Right lobe of liver (tissue), 4 donors: ENCODE measurements at regions not wholly inside any gene's neighbourhood (a gene's known extent, or its start where the extent isn't known, plus 50 kb on each side); places are given as distances from the start of the nearest gene placed in this dataset.

Source experiments
- CTCF ChIP-seq, 4 donors: fragments of 200-600 bp in 3 of 4; fragments of 450-650 bp in 1 of 4; IDR thresholded peaks; one replicate each; pipeline versions ENCODE4 v1.5.1 to v1.8.0; 2016 to 2022; ENCODE audit warnings: antibody characterized with exemption in 4 of 4, mild to moderate bottlenecking in 2 of 4
- POLR2A ChIP-seq: fragments of 450-650 bp; IDR thresholded peaks from one replicate; pipeline ENCODE4 v1.6.1; 2017; ENCODE audit warnings: antibody characterized with exemption, mild to moderate bottlenecking
- donor health status: DM: no; HTN: no; CAD: no.
- donor health status: DM: no; HTN: no; CAD: no.
- donor health status: DM: no; HTN: yes; CAD: no.

DNA sequence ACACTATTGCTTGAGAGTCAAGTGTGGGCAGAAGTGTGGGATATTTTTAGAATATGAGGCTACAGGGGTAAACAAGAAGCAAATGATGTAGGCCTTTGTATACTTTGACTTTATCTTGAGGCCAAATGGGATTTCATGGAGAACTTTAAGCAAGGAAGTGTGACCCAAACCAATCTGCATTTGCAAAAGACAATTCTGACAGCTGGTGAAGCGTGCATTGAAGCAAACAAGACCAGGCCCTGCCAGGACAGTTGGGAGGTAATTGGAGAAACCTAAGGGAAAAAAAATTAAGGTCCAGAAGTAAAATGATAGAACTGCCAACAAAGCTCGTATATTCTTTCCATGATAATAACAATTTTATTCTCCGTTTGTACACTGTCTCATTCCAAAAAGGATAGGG, 168.3 kb downstream of the TM2D1 start:
- TF ChIP-seq CTCF (IDR thresholded peaks at IDR 0.05) (no peak), POLR2A (no peak)
